Astrocyte (in vitro differentiated cells and primary cell): ENCODE measurements at regions not wholly inside any gene's neighbourhood (a gene's known extent, or its start where the extent isn't known, plus 50 kb on each side); places are given as distances from the start of the nearest gene placed in this dataset.

Experiments used
- DNase-seq: peaks from one replicate; pipeline ENCODE4 v3.0.0-alpha.2; 2010; ENCODE audit warnings: low read depth
- FAIRE-seq: peaks from 2 replicates; lab custom pipeline; 2011; peaks lifted over from hg19 to GRCh38; lab: Jason Lieb, UNC
- H2AFZ ChIP-seq: 2 replicates; pipeline ENCODE4 v1.6.0; 2012; ENCODE audit warnings: low read depth, low read length, inconsistent platforms
- H3K27ac ChIP-seq: 2 replicates; pipeline ENCODE4 v1.5.1; 2011; ENCODE audit warnings: low read depth, low read length, inconsistent platforms
- H3K27me3 ChIP-seq: 2 replicates; pipeline ENCODE4 v1.6.0; 2011; ENCODE audit warnings: low read length, inconsistent platforms; ENCODE audit not compliant: insufficient read depth
- H3K36me3 ChIP-seq: 2 replicates; pipeline ENCODE4 v1.5.1; 2011; ENCODE audit warnings: low read length, inconsistent platforms; ENCODE audit not compliant: insufficient read depth
- H3K4me1 ChIP-seq: 2 replicates; pipeline ENCODE4 v1.5.1; 2011; ENCODE audit warnings: low read length, inconsistent platforms; ENCODE audit not compliant: insufficient read depth
- H3K4me2 ChIP-seq: 2 replicates; pipeline ENCODE4 v1.6.0; 2012; ENCODE audit warnings: low read length, inconsistent platforms
- H3K4me3 ChIP-seq: 2 replicates; pipeline ENCODE4 v1.5.1; 2011; ENCODE audit warnings: low read depth, mild to moderate bottlenecking, low read length, inconsistent platforms; ENCODE audit not compliant: insufficient read depth
- H3K79me2 ChIP-seq: 2 replicates; pipeline ENCODE4 v1.6.0; 2012; ENCODE audit warnings: mild to moderate bottlenecking, low read length, inconsistent platforms; ENCODE audit not compliant: insufficient read depth
- H3K9ac ChIP-seq: 2 replicates; pipeline ENCODE4 v1.6.0; 2012; ENCODE audit warnings: mild to moderate bottlenecking, low read length, inconsistent platforms
- H3K9me3 ChIP-seq: 2 replicates; pipeline ENCODE4 v1.5.1; 2012; ENCODE audit warnings: low read depth, mild to moderate bottlenecking, low read length, inconsistent platforms; ENCODE audit not compliant: insufficient read depth
- H4K20me1 ChIP-seq: 2 replicates; pipeline ENCODE4 v1.6.0; 2012; ENCODE audit warnings: low read length, inconsistent platforms; ENCODE audit not compliant: insufficient read depth
- H3K27ac Mint-ChIP-seq: one replicate; pipeline ENCODE4 v1.8.0; 2021; ENCODE audit warnings: mild to moderate bottlenecking, mixed read lengths; ENCODE audit not compliant: unreplicated experiment
- H3K27me3 Mint-ChIP-seq: one replicate; pipeline ENCODE4 v1.8.0; 2021; ENCODE audit warnings: low read depth, mixed read lengths; ENCODE audit not compliant: unreplicated experiment
- H3K36me3 Mint-ChIP-seq: one replicate; pipeline ENCODE4 v1.8.0; 2021; ENCODE audit warnings: low read depth, mixed read lengths; ENCODE audit not compliant: unreplicated experiment
- H3K4me1 Mint-ChIP-seq: one replicate; pipeline ENCODE4 v1.8.0; 2021; ENCODE audit warnings: low read depth, mixed read lengths; ENCODE audit not compliant: unreplicated experiment
- H3K4me3 Mint-ChIP-seq: one replicate; pipeline ENCODE4 v1.8.0; 2021; ENCODE audit warnings: mild to moderate bottlenecking, moderate library complexity, mixed read lengths; ENCODE audit not compliant: unreplicated experiment
- H3K9me3 Mint-ChIP-seq: one replicate; pipeline ENCODE4 v1.8.0; 2021; ENCODE audit warnings: mild to moderate bottlenecking, mixed read lengths; ENCODE audit not compliant: unreplicated experiment
- EZH2 ChIP-seq: IDR thresholded peaks from 2 replicates; pipeline ENCODE4 v1.6.1; 2012; ENCODE audit warnings: mild to moderate bottlenecking, low read length, inconsistent platforms; ENCODE audit not compliant: insufficient read depth
- TF ChIP-seq, protein P1 (sequence below): IDR thresholded peaks from 2 replicates; pipeline ENCODE4 v1.5.1; 2011; ENCODE audit warnings: low read depth, mild to moderate bottlenecking, inconsistent platforms, low read length, moderate library complexity; ENCODE audit not compliant: insufficient read depth

- Histone ChIP-seq H3K79me2 (no peaks in the 10 kb centered on the region), H3K27me3 (no peaks in the 10 kb centered on the region), H3K36me3 (no peaks in the 10 kb centered on the region), H3K27ac (no peak overlapping the region), H3K4me3 (no peak overlapping the region), H2AFZ (no peak overlapping the region), H3K4me2 (no peak overlapping the region), H4K20me1 (no peaks in the 10 kb centered on the region), H3K9me3 (no peaks in the 10 kb centered on the region), H3K4me1 (peaks cover 10% of the 10 kb centered on the region), H3K9ac (no peak overlapping the region)
- no peak overlapping the region for H3K4me3 Mint-ChIP-seq
- H3K4me1 Mint-ChIP-seq, result peaks cover 36% of the 10 kb centered on the region
- DNase-seq (no peak), FAIRE-seq (no peak)
- no peaks in the 10 kb centered on the region for H3K36me3 Mint-ChIP-seq
- TF ChIP-seq, protein P1, sequence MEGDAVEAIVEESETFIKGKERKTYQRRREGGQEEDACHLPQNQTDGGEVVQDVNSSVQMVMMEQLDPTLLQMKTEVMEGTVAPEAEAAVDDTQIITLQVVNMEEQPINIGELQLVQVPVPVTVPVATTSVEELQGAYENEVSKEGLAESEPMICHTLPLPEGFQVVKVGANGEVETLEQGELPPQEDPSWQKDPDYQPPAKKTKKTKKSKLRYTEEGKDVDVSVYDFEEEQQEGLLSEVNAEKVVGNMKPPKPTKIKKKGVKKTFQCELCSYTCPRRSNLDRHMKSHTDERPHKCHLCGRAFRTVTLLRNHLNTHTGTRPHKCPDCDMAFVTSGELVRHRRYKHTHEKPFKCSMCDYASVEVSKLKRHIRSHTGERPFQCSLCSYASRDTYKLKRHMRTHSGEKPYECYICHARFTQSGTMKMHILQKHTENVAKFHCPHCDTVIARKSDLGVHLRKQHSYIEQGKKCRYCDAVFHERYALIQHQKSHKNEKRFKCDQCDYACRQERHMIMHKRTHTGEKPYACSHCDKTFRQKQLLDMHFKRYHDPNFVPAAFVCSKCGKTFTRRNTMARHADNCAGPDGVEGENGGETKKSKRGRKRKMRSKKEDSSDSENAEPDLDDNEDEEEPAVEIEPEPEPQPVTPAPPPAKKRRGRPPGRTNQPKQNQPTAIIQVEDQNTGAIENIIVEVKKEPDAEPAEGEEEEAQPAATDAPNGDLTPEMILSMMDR, result no peak
- no peak for TF ChIP-seq EZH2
- H3K27ac Mint-ChIP-seq, result peak overlapping the region; percentile 24
- H3K27me3 Mint-ChIP-seq, result no peaks in the 10 kb centered on the region
- no peaks in the 10 kb centered on the region for H3K9me3 Mint-ChIP-seq
These were observed 347.5 kb upstream of the DAB2 start for GRCh38 chr5:39772307-39772706.

DNA sequence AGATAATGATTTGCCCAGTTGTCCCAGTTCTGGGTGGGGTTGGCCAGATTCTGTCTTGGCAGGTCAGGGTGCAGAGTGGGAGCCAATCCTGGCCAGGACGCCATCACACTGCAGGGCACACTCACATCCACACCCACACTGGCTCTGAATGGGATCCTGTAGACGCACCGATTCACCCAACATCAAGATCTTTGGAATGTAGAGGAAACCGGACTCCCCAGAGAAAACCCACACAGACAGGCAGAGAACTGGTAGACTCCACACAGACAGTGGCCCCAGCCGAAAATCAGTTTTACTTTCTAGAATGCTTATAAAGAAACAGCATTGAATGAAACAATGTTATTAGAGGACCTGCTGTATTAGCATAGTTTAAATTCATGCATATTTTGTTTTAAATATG is 343.1 kb upstream of the DAB2 start:
- peak overlapping the region; percentile 36 for H3K27ac Mint-ChIP-seq
- H3K4me1 ChIP-seq, result peaks cover 6% of the 10 kb centered on the region
- no peak for TF ChIP-seq EZH2
- TF ChIP-seq, protein P1, result no peak

DNA sequence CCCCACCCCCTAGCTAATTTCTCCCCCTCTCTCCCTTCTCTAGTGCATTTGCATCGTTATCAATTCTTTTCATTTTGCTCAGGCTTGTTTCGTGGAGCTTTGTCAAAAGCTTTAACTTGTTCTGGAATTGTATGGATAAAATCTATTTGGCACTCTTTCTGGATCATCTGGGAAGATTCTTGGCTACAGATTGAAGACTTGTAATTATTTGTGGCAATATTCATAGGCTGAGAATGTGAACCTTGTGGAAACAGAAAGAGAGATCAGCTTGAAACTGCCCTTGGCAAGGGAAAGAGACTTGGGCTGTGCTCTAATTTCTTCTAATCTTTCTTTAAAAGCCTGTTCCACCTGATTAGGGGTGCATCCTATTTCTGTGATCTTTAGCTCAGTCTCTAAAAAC is 340.6 kb upstream of the DAB2 start:
- peak overlapping the region; percentile 56 for H3K27ac ChIP-seq
- H3K4me1 ChIP-seq, result peaks cover 20% of the 10 kb centered on the region
- H3K36me3 ChIP-seq, result no peaks in the 10 kb centered on the region
- Mint-ChIP-seq H3K27me3 (no peaks in the 10 kb centered on the region), H3K4me1 (peaks cover 28% of the 10 kb centered on the region), H3K4me3 (no peak overlapping the region), H3K36me3 (no peaks in the 10 kb centered on the region), H3K27ac (peak overlapping the region; percentile 89), H3K9me3 (peaks cover 2% of the 10 kb centered on the region)
- TF ChIP-seq, protein P1, result no peak
- TF ChIP-seq EZH2, result no peak
- peak overlapping the region; percentile 12 for H2AFZ ChIP-seq
- H4K20me1 ChIP-seq, result no peaks in the 10 kb centered on the region
- DNase-seq (peak; percentile 89), FAIRE-seq (peak; percentile 89)
- no peaks in the 10 kb centered on the region for H3K79me2 ChIP-seq
- H3K27me3 ChIP-seq, result no peaks in the 10 kb centered on the region
- no peak overlapping the region for H3K4me3 ChIP-seq
- peak overlapping the region; percentile 55 for H3K4me2 ChIP-seq
- peak overlapping the region; percentile 56 for H3K9ac ChIP-seq
- no peaks in the 10 kb centered on the region for H3K9me3 ChIP-seq

More for the DNA sequence above, 343.1 kb upstream of the DAB2 start:
- H3K9me3 Mint-ChIP-seq, result no peaks in the 10 kb centered on the region
- no peak overlapping the region for H3K4me3 Mint-ChIP-seq
- Histone ChIP-seq H3K9me3 (no peaks in the 10 kb centered on the region), H4K20me1 (no peaks in the 10 kb centered on the region), H3K79me2 (no peaks in the 10 kb centered on the region), H3K27me3 (no peaks in the 10 kb centered on the region), H3K27ac (no peak overlapping the region), H3K36me3 (no peaks in the 10 kb centered on the region), H3K4me3 (no peak overlapping the region), H2AFZ (peak overlapping the region; percentile 8), H3K4me2 (no peak overlapping the region), H3K9ac (no peak overlapping the region)
- H3K36me3 Mint-ChIP-seq, result no peaks in the 10 kb centered on the region
- no peaks in the 10 kb centered on the region for H3K27me3 Mint-ChIP-seq
- no peak for DNase-seq
- FAIRE-seq, result no peak
- peaks cover 24% of the 10 kb centered on the region for H3K4me1 Mint-ChIP-seq
